ENCODE measurements at regions not wholly inside any gene's neighbourhood (a gene's known extent, or its start where the extent isn't known, plus 50 kb on each side); places are given as distances from the start of the nearest gene placed in this dataset.
A peak's percentile ranks its signal among the peaks of the same experiment; 100 is the strongest.

GRCh38 chr3:117762621-117763037 is 1053.0 kb downstream of the TUSC7 start:
- Mint-ChIP-seq H3K27me3 (ENCODE audit: insufficient read depth, low read depth, poor library complexity) (no peaks in the 10 kb centered on the region), H3K36me3 (ENCODE audit: low read depth) (no peaks in the 10 kb centered on the region), H3K4me1 (peaks cover 25% of the 10 kb centered on the region), H3K9me3 (no peaks in the 10 kb centered on the region), H3K4me3 (no peak overlapping the region), H3K27ac (peak overlapping the region; percentile 84)
- Histone ChIP-seq H3K4me3 (no peak overlapping the region), H3K36me3 (ENCODE audit: insufficient read depth) (no peaks in the 10 kb centered on the region), H4K20me1 (replicated peaks; ENCODE audit: insufficient read depth) (no peaks in the 10 kb centered on the region), H3K27ac (ENCODE audit: low read depth) (no peak overlapping the region), H3K79me2 (replicated peaks; ENCODE audit: insufficient read depth) (no peaks in the 10 kb centered on the region), H3K4me2 (no peak overlapping the region), H3F3A (replicated peaks; ENCODE audit: low read depth) (no peaks in the 10 kb centered on the region), H3K27me3 (ENCODE audit: insufficient read depth) (no peaks in the 10 kb centered on the region), H3K4me1 (ENCODE audit: insufficient read depth) (peaks cover 13% of the 10 kb centered on the region), H3K9me2 (ENCODE audit: insufficient read depth) (peaks cover 6% of the 10 kb centered on the region; the same call in 1 of the 2 replicates), H2AFZ (no peak overlapping the region)
- DNase-seq (ENCODE audit: low spot score) = no peak
- ATAC-seq = peak; percentile 29; the same call in 2 of the 3 replicates
- TF ChIP-seq EZH2phosphoT487 (IDR thresholded peaks at IDR 0.05; ENCODE audit: unreplicated experiment) (no peak), STAT1 (IDR thresholded peaks at IDR 0.05; ENCODE audit: unreplicated experiment) (no peak), JUNB (IDR thresholded peaks at IDR 0.05; ENCODE audit: unreplicated experiment) (no peak), CREB1 (CRISPR knock-in tag; IDR thresholded peaks at IDR 0.05; ENCODE audit: low read depth) (no peak), NANOG (IDR thresholded peaks at IDR 0.05; ENCODE audit: borderline replicate concordance) (no peak), ZNF114 (CRISPR knock-in tag; IDR thresholded peaks at IDR 0.05) (no peak)

- no peaks in the 10 kb centered on the region for H3K79me2 ChIP-seq (replicated peaks; ENCODE audit: insufficient read depth)
- H3K4me3 ChIP-seq = no peak overlapping the region
- Mint-ChIP-seq H3K4me1 (peaks cover 25% of the 10 kb centered on the region), H3K27ac (no peak overlapping the region; the same call in 1 of the 2 replicates), H3K9me3 (no peaks in the 10 kb centered on the region), H3K36me3 (ENCODE audit: low read depth) (no peaks in the 10 kb centered on the region), H3K4me3 (no peak overlapping the region), H3K27me3 (ENCODE audit: insufficient read depth, low read depth, poor library complexity) (no peaks in the 10 kb centered on the region)
- no peak overlapping the region for H3K4me2 ChIP-seq
- no peaks in the 10 kb centered on the region for H3K36me3 ChIP-seq (ENCODE audit: insufficient read depth)
- H3F3A ChIP-seq (replicated peaks; ENCODE audit: low read depth) = no peaks in the 10 kb centered on the region
- H2AFZ ChIP-seq = no peak overlapping the region
- peaks cover 13% of the 10 kb centered on the region for H3K4me1 ChIP-seq (ENCODE audit: insufficient read depth)
- H3K27me3 ChIP-seq (ENCODE audit: insufficient read depth) = no peaks in the 10 kb centered on the region
- ATAC-seq (no peak), DNase-seq (ENCODE audit: low spot score) (no peak)
- H4K20me1 ChIP-seq (replicated peaks; ENCODE audit: insufficient read depth) = no peaks in the 10 kb centered on the region
- no peak overlapping the region for H3K27ac ChIP-seq (ENCODE audit: low read depth)
- H3K9me2 ChIP-seq (ENCODE audit: insufficient read depth) = peaks cover 6% of the 10 kb centered on the region; the same call in 1 of the 2 replicates
- no peak for TF ChIP-seq JUNB (IDR thresholded peaks at IDR 0.05; ENCODE audit: unreplicated experiment)
- TF ChIP-seq NANOG (IDR thresholded peaks at IDR 0.05; ENCODE audit: borderline replicate concordance) = no peak
- TF ChIP-seq EZH2 (IDR thresholded peaks at IDR 0.05; ENCODE audit: low read depth, unreplicated experiment) = no peak
- TF ChIP-seq ZNF114 (CRISPR knock-in tag; IDR thresholded peaks at IDR 0.05) = no peak
- TF ChIP-seq STAT1 (IDR thresholded peaks at IDR 0.05; ENCODE audit: unreplicated experiment) = no peak
- TF ChIP-seq EZH2phosphoT487 (IDR thresholded peaks at IDR 0.05; ENCODE audit: unreplicated experiment) = no peak
- no peak for TF ChIP-seq ZNF462 (CRISPR knock-in tag; IDR thresholded peaks at IDR 0.05)
- no peak for TF ChIP-seq ZNF331 (CRISPR knock-in tag; IDR thresholded peaks at IDR 0.05; ENCODE audit: low read depth)
- no peak for TF ChIP-seq CTCF (conservative IDR thresholded peaks at IDR 0.05; ENCODE audit: low read depth in 2 of 2)
- no peak for TF ChIP-seq POLR2AphosphoS5 (IDR thresholded peaks at IDR 0.05; ENCODE audit: low read depth)
- no peak for TF ChIP-seq ETS1 (IDR thresholded peaks at IDR 0.05)
Observed at GRCh38 chr3:117763561-117763960, 1054.0 kb downstream of the TUSC7 start.

Data from GM23338 (cell line).